ENCODE measurements at regions not wholly inside any gene's neighbourhood (a gene's known extent, or its start where the extent isn't known, plus 50 kb on each side); places are given as distances from the start of the nearest gene placed in this dataset.

- intact Hi-C loops (cut with micrococcal nuclease), result no loop called here
- 100% methylated on average over 1 of the region's 2 CpGs for WGBS (ENCODE audit: insufficient coverage)
- H3K36me3 ChIP-seq (replicated peaks in 1 of 2; ENCODE audit: control insufficient read depth in 1 of 2, insufficient read depth in 2 of 2, low read length in 2 of 2), result no peaks in the 10 kb centered on the region
- no peak overlapping the region for H3K4me3 ChIP-seq (replicated peaks in 1 of 3; ENCODE audit: low read depth in 2 of 3, low read length in 3 of 3)
- H3K4me3 Mint-ChIP-seq, result no peak overlapping the region
- H3K4me2 ChIP-seq (replicated peaks; ENCODE audit: extremely low read depth, low read length, poor library complexity, severe bottlenecking), result no peak overlapping the region
- no peaks in the 10 kb centered on the region for H3K27me3 ChIP-seq (ENCODE audit: control insufficient read depth in 2 of 2, insufficient read depth in 2 of 2, low read length in 2 of 2)
- peaks cover 9% of the 10 kb centered on the region for H3K4me1 Mint-ChIP-seq
- no peak overlapping the region for H3K9ac ChIP-seq (ENCODE audit: insufficient read depth, low read length, poor library complexity, severe bottlenecking)
- no peak overlapping the region for H3K27ac ChIP-seq (ENCODE audit: low read depth in 1 of 2, low read length in 2 of 2)
- H2AFZ ChIP-seq (ENCODE audit: insufficient read depth, low read depth, low read length, poor library complexity, severe bottlenecking), result no peak overlapping the region
- H3K9me3 Mint-ChIP-seq, result no peaks in the 10 kb centered on the region
- TF ChIP-seq, protein P1, sequence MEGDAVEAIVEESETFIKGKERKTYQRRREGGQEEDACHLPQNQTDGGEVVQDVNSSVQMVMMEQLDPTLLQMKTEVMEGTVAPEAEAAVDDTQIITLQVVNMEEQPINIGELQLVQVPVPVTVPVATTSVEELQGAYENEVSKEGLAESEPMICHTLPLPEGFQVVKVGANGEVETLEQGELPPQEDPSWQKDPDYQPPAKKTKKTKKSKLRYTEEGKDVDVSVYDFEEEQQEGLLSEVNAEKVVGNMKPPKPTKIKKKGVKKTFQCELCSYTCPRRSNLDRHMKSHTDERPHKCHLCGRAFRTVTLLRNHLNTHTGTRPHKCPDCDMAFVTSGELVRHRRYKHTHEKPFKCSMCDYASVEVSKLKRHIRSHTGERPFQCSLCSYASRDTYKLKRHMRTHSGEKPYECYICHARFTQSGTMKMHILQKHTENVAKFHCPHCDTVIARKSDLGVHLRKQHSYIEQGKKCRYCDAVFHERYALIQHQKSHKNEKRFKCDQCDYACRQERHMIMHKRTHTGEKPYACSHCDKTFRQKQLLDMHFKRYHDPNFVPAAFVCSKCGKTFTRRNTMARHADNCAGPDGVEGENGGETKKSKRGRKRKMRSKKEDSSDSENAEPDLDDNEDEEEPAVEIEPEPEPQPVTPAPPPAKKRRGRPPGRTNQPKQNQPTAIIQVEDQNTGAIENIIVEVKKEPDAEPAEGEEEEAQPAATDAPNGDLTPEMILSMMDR (IDR thresholded peaks at IDR 0.05), result no peak
- DNase-seq, result no peak
- peaks cover 0 to 4% of the 10 kb centered on the region in 2 donors for H3K4me1 ChIP-seq (ENCODE audit: control insufficient read depth in 1 of 2, insufficient read depth in 2 of 2, low read length in 2 of 2)
- no peaks in the 10 kb centered on the region for H4K20me1 ChIP-seq (ENCODE audit: insufficient read depth, low read length)
- H3K36me3 Mint-ChIP-seq, result no peaks in the 10 kb centered on the region
- H3K9me3 ChIP-seq (replicated peaks in 1 of 2; ENCODE audit: control insufficient read depth in 1 of 2, insufficient read depth in 1 of 2, low read length in 2 of 2), result no peaks in the 10 kb centered on the region
- H3K79me2 ChIP-seq (ENCODE audit: insufficient read depth, low read length), result no peaks in the 10 kb centered on the region
- H3K27ac Mint-ChIP-seq, result peak overlapping the region in 1 of 7 donors; percentile 62
- H3K27me3 Mint-ChIP-seq (ENCODE audit: low read depth in 3 of 3), result peaks cover 0 to 2% (median 0%) of the 10 kb centered on the region in 3 donors
These were observed 365.7 kb downstream of the ZEB2 start for GRCh38 chr2:144154205-144154604.

- no peak overlapping the region for H3K4me3 ChIP-seq (replicated peaks in 1 of 3; ENCODE audit: low read depth in 2 of 3, low read length in 3 of 3)
- H3K27ac ChIP-seq (ENCODE audit: low read depth in 1 of 2, low read length in 2 of 2), result no peak overlapping the region
- 14% methylated on average over 1 of the region's 5 CpGs for WGBS (ENCODE audit: insufficient coverage)
- no peaks in the 10 kb centered on the region for H3K79me2 ChIP-seq (ENCODE audit: insufficient read depth, low read length)
- peak overlapping the region; percentile 24 for H3K4me2 ChIP-seq (replicated peaks; ENCODE audit: extremely low read depth, low read length, poor library complexity, severe bottlenecking)
- H3K9ac ChIP-seq (ENCODE audit: insufficient read depth, low read length, poor library complexity, severe bottlenecking), result no peak overlapping the region
- peaks cover 0 to 4% of the 10 kb centered on the region in 2 donors for H3K4me1 ChIP-seq (ENCODE audit: control insufficient read depth in 1 of 2, insufficient read depth in 2 of 2, low read length in 2 of 2)
- no peaks in the 10 kb centered on the region for H3K36me3 Mint-ChIP-seq
- no peaks in the 10 kb centered on the region for H3K27me3 ChIP-seq (ENCODE audit: control insufficient read depth in 2 of 2, insufficient read depth in 2 of 2, low read length in 2 of 2)
- no peaks in the 10 kb centered on the region for H4K20me1 ChIP-seq (ENCODE audit: insufficient read depth, low read length)
- peak overlapping the region in 3 of 7 donors; percentile 23 to 61 (median 35) for H3K27ac Mint-ChIP-seq
- H3K9me3 ChIP-seq (replicated peaks in 1 of 2; ENCODE audit: control insufficient read depth in 1 of 2, insufficient read depth in 1 of 2, low read length in 2 of 2), result no peaks in the 10 kb centered on the region
- peak overlapping the region; percentile 4 for H2AFZ ChIP-seq (ENCODE audit: insufficient read depth, low read depth, low read length, poor library complexity, severe bottlenecking)
- DNase-seq, result peak; percentile 39 to 46 (median 44)
- H3K4me1 Mint-ChIP-seq, result peaks cover 9% of the 10 kb centered on the region
- H3K4me3 Mint-ChIP-seq, result peak overlapping the region in 1 of 2 donors; percentile 39
- H3K27me3 Mint-ChIP-seq (ENCODE audit: low read depth in 3 of 3), result peaks cover 0 to 2% (median 0%) of the 10 kb centered on the region in 3 donors
- no peaks in the 10 kb centered on the region for H3K36me3 ChIP-seq (replicated peaks in 1 of 2; ENCODE audit: control insufficient read depth in 1 of 2, insufficient read depth in 2 of 2, low read length in 2 of 2)
- intact Hi-C loops (cut with micrococcal nuclease), result no loop called here
- TF ChIP-seq, protein P1 (IDR thresholded peaks at IDR 0.05), result no peak
- H3K9me3 Mint-ChIP-seq, result peaks cover 0 to 1% (median 0%) of the 10 kb centered on the region in 7 donors
These were observed 367.1 kb downstream of the ZEB2 start for GRCh38 chr2:144152817-144153271.

Measured in CD14-positive monocyte (primary cell).